ENCODE measurements at regions not wholly inside any gene's neighbourhood (a gene's known extent, or its start where the extent isn't known, plus 50 kb on each side); places are given as distances from the start of the nearest gene placed in this dataset.
A peak's percentile ranks its signal among the peaks of the same experiment; 100 is the strongest.

DNA sequence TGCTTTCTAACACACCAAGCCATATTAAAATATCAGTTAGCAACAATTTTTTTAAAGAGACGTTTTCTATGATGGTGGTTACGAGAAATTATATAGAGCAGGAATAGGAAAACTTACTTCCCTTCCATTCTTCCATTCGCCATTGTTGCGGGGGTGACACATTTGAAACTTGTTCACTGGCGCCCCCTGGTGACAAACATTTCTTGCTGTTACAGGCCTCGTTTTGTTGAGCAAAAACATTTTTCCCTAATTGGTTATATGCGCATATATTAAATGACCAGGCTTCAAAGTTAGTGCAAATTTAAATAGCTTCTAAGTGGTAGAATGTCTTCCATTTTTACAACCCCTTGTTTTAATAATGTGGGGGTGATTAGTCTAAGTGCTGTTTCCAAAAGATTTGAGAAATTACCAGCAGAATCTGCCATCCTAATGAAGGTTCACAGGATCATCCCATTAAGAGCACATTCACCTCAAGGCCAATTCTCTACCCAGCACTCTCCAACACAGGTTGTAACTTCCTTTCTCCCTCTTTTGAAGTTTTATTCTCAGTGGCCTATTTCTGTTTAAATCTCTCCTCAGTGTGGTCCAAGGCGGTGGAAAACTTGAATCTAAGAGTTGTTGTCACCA is 1124.7 kb downstream of the FLRT2 start:
- DNase-seq, result peak; percentile 61

DNA sequence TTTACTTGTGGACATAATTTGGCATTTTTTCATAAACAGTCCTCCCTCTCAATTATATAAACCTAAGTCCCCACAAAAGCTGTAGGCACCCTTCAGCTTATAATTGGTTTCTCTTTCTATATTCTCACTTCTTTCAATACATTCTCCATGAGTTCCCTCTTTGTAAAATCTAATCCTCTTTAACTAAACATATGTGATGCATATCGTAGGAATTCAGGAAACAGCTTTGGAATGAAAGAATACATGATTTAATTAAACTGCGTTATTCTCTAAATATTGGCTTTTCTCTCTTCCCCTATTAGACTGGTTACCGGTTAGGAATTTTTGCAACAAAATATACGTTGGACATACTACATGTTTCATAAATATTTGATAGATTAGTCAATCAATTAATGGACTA is 1122.6 kb downstream of the FLRT2 start:
- no peak for DNase-seq

DNA sequence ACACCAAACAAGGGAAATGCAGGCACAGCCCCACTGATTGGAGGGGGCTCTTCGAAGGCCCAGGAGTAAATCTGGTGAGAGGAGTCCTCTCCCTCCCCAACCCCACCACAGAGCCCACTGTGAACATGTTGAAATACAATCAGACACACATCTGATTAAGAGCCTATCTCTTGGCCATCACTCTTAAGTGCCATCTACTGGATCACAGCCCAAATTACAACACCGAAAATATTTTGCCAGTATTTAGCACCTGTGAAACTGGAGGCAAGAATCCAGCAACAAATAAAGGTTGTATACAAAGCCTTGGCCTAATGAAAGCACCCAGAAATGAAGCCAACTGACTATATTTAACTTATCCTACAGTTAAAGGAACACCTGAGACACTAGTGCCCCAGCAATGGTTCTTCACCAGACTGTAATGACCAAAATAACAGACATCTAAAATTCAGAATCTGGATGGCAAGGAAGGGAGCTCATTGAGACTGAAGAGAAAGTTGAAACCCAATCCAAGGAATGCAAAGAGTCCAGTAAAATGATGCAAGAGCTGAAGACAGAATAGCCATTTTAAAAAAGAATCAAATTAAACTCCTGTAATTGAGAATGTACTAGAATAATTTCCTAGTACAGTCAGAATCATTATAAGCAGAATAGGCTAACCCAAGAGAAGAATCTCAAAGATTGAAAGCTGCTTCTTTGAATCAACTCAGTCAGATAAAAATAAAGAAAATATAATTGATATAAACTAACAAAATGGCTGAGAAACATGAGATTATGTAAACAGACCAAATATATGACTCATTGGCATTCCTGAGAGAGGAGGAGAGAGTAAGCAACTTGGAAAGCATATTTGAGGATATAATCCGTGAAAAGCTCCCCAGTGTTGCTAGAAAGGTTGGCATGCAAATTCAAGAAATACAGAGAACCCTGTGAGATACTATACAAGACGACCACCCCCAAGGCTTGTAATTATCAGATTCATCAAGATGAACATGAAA is 1117.0 kb downstream of the FLRT2 start:
- no peak for DNase-seq

DNA sequence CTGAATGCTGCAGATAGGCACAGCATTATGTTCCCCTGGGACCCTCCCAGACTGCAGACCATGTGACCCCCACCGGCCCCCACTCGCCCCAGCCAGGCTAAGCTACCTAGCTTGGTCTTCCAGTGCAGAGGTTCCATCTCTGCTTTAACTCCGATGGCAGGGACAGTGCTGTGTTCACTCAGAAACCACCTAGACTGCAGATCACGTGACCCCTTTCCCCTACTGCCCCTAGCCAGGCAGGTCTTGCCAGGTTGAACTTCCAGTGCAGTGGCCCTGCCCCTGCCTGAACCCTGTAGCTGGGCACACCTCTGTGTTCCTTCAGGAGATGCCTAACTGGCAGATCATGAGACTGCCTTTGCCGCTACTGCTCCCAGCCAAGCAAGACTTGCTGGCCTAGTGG is 1116.2 kb downstream of the FLRT2 start:
- DNase-seq, result no peak

DNA sequence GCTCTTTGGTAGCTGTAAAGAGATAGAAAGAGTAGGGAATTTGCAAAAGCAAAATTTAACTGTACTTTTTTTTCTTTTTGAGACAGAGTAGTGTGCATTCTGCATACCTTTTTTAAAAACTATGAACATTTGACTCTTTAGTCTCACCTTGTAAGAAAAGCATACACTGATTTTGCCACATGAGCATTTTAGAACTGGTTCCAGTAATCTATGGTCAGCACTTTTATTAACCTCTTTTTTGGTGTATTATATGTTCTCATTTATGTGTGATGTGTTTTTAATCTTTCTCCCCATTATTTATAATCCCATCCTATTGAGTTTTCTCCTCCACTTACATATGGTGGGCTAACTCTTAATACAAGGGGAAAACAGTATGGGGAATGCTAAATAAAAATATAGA is 1111.4 kb downstream of the FLRT2 start:
- no peak for DNase-seq

DNA sequence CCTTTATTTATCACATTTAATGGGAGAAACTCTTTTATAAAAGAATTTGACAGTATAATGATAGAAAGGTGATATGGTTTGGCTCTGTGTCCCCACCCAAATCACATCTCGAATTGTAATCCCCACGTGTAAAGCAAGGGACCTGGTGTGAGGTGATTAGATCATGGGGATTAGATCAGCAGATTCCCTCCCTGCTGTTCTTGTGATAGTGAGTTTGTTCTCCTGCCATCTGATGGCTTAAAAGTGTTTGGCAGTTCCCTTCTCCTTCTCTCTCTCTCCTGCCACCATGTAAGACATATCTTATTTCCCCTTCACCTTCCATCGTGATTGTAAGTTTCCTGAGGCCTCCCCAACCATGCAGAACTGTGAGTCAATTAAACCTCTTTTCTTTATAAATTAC is 1110.3 kb downstream of the FLRT2 start:
- no peak for DNase-seq

DNA sequence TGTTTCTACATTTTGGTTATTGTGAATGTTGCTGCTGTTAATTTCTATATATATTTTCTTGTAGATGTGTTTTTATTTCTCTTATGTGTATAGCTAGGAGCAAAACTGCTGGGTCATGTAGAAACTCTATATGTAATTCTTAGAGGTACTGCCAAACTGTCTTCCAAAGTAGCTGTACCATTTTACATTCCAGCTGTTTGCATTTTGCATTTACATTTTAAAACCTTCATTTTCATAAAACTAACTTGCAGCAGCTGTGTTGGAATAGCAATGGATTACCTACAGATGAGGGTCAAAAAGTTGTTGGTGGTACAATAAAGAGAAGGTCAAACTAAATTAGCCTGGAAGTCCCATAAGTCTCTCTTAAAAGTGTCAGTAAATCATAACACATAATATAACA is 1109.7 kb downstream of the FLRT2 start:
- no peak for DNase-seq

DNA sequence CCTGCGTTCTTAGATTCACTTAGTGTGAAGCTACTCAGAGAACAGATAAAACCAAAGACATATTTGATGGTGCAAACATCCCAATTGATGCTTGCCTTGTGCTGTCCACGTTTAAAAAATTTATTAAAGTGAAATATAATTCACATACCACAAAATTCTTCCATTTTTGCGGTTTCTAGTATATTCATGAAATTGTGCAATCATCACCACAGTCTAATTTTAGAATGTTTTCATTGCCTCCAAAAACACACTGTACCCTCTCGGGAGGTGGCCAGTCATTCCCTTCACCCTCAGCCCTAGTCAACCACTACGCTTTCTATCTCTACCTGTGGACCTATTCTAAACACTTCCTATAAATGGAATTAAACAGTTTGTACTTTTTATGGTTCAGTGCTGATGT is 1109.2 kb downstream of the FLRT2 start:
- DNase-seq, result no peak

DNA sequence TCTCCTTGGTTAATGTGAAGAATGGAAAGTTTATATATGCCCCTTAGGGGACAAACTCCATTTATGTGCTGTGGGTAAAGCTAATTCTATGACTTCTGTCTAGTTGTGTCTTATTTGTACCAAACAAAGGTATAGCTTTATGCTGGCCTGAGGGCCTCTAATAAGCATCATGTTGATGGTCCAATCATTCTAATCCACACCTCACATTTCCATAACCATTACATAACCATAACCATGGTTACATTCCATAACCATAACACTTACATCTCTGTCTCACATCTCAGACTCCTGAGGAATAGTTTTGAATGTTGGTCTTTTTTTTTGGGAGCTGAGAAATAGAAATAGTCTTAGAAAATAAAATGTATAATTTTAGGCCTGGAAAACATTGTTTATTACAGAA is 1097.1 kb downstream of the FLRT2 start:
- no peak for DNase-seq

DNA sequence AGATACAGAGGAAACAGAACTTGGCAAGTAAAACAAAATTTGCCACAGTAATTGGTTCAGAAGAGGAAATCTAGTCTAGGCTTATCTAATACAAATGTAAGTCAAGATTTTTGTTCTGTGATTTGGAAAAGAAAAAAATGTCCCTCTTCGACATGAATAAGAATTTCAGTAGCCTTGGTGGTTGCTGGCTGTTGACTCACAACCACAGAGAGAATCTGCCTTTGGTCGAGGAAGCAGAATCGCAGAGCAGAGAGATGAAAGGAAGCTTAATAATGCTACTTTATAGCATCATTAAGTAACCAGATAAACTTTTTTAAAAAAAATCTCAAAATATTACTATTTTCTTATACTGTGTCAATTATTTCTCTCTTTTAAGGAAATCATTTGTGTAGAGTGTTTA is 1096.6 kb downstream of the FLRT2 start:
- no peak for DNase-seq

DNA sequence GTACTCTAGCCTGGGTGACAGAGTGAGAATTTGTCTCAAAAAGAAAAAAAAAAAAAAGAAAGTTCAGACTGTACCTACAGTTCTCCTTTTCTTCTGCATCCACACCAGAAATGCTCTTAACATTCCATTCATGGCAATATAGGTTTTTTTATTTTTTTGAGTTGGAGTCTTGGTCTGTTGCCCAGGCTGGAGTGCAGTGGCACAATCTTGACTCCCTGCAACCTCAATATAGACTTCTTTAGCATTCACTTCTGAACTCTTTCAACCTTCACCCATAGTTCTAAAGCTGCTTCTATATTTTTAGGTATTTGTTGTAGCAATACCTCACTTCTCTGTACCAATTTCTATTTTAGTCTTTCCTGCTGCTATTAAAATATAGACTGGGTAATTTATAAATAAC is 1095.7 kb downstream of the FLRT2 start:
- no peak for DNase-seq

DNA sequence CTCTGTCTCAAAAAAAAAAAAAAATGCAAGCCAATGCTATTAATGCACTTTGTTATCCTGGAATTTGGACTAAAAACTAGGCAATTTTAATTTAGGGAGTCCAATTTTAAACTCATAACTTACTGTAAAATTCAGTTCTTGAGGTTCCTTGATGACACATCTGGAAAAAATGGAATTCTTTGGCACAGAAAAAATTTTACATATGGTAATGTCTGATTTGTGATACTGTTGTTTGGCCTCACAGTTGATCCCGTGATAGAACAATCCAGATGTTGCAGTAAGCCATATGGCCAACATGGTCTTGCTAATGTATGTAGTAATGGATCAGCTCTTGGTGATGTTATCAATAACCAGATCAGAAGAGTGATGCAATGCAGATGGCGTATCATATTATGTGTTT is 1089.8 kb downstream of the FLRT2 start:
- DNase-seq, result peak; percentile 5

DNA sequence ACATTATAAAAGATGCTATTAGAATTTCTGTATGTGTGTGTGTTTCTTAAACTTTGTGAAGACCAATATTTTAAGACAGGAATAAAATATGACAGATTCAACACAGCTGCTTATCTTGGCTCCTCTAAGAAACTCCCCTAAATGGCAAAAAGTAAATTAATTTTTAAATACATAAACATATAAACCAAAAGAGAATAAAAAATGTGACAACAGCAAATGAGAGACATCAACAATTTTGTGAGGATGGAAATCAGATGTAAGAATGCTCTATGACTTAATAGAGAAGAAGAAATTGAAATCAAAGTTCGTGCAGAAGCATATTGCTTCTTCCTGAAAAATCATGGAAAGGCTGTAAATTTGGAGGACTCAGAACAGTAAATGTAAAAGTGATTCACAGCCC is 1083.8 kb downstream of the FLRT2 start:
- DNase-seq, result no peak

DNA sequence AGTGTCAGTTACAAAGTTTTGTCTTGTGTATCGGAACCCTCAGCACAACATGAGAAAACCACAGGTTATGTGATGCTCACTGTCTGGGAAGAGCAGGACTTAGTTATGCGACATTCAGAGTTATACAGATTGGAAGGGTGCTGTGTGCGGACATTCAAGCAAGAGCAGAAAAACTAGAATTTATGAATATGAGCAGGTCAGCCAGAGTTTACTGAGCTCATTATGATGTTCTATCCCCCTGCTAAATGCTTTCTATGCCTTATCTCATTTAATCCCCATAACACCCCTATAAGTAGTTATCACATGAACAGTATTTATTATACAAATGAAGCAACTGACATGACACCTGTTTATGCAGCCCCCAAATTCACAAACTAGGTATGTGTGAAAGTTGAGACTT is 1083.2 kb downstream of the FLRT2 start:
- DNase-seq, result no peak

DNA sequence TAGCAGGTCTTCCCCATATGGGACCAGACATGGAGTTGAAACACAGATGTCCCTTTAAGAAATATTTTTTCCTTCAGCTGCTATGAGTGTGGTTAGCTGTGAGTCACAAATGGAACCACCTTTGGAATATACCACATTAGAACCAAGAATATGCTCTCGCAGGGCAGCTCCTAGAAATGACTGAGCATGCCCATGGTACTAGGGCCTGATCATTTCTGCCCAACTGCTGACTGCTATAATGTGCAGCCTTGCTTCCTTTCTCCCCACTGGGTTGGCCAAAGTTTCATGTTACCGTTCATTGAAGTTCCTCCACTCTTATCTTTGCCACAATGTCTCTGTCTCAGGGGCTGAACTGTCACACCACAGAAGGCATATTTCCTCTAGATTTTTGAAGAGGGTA is 1074.6 kb downstream of the FLRT2 start:
- no peak for DNase-seq

DNA sequence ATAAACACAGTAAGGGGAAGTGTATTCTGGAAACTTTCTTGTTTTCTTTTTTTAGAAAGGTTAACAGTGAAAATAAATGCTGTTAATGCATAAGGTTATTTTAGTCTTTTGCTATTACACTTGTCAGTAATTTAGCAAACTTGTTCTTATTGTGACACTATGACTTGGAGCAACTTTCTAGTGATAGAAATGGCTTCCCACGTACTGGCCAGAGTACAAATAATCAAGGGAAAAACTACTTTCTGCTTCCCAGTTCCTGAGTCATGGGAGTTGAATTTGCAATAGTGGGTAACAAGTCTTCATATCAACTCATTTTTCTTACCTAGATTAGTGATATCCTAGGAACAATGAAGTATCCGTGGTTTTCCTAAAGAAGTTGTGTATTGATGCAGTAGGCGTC is 1072.3 kb downstream of the FLRT2 start:
- no peak for DNase-seq

DNA sequence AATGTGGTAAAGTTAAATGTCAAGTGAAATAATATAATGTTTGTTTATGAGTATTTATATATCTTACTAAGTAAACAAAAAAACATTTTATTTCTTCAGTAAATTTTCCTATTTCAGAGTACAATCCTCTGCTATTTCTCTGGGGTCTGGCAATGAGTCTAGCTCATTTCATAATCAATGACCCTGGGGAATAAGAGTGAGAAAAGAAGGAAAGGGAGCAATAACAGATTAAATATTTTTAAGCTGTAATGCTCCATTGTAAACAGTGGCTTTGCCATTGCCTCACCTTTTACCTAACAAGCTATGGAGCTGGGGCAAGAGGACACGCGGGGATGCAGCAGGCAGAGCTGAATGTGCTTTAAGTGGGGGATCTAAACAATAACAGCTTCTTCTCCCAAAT is 1071.9 kb downstream of the FLRT2 start:
- no peak for DNase-seq

DNA sequence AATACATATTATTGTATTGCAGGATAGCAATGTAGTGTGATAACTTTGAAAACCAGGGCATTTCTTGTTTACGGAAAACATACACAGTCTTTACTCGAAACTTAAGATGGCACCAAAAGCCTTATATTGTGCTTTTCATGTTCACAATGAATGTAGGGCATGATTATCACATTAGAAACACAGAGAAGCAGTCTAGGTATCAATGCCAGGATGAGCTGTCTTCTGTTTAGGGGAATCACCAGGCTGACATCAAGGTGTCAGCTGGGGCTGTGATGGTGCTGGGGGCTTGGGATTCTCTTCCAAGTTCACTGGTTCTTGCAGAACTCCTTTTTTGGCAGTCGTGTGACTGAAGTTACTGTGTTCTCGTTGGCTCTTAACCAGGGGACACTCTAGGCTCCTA is 1067.3 kb downstream of the FLRT2 start:
- no peak for DNase-seq

DNA sequence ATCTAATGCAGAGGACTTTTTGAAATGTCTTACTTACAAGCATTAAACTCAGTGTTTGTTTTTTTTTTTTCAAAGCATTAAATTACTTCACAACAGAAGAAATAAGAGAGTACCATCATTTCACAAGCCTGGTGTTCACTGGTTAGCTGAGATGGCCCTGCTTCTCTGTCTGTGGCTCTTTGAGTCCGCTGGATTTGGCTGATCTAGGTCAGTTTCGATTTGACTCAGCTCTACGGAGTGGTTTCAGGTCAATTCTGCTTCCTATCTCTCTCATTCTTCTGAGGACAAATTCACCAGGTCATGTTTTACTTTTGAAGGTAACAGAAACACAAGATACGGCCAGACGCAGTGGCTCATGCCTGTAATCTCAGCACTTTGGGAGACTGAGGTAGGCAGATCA is 1066.1 kb downstream of the FLRT2 start:
- no peak for DNase-seq

DNA sequence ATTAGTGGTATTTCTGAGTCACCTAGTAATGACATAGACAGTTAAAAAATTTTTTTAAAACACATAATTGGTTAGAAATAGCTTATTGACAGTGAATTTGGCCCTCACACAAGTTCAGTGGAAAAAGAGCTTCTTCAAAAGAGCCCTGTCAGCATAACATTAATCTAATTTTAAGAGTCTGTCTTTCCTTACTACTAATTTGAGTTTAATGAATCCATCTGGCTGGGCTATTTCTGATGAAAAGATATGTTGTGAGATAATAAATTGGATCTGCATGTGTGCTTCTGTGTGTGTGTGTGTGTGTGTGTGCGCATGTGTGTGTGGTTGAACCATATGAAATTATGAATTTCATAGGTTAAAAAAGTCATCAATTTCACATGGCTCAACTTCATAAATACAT is 1045.2 kb downstream of the FLRT2 start:
- peak; percentile 2 for DNase-seq

DNA sequence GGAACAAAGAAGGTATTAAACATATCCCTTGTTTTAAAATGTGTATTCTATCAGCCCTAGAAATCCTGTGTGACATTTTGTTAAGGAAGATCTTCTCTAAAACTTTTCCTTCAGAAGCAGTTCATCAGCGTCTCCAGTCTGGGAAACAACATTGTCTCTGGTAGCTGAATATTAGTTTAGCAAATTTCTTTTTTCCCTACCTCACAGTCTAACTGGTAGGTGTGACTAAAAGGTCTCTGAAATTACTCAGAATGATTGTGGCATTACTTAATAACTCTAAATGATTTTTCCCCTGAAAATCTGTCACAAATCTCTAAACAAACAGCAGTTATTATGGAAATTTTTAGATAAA is 1044.8 kb downstream of the FLRT2 start:
- peak; percentile 1 for DNase-seq

DNA sequence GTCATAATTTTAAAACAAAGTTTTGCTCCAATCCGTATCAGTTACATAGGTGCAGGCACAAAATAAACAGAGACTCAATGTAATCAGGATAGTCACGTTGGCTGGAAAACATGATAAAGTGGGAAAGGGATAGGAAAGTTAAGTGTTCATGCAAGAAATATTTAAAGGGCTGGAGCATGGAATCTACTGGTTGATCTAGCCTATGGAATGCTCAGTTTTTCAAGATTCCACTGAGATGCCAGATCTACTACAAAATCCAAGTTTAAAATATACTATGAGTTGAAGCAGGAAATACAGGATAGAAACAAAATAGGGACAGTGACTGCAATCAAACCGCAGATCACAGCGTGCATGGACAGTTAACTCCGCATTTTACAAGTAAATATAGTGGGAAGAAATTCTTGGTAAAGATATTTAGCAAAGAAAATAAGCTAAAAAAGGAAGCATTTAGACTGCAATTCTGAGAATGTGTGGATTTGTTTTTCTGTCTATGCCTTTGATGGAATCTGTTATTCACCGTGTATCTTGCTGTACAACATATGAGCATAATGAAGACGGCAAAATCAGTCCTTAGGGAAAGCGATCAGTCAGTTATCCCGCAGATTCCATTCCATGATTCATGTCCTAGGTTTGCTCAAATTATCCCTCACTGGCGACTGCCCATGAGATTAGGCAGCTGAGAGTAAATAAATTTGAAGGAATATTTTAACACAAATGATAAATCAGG is 1044.3 kb downstream of the FLRT2 start:
- DNase-seq, result no peak

DNA sequence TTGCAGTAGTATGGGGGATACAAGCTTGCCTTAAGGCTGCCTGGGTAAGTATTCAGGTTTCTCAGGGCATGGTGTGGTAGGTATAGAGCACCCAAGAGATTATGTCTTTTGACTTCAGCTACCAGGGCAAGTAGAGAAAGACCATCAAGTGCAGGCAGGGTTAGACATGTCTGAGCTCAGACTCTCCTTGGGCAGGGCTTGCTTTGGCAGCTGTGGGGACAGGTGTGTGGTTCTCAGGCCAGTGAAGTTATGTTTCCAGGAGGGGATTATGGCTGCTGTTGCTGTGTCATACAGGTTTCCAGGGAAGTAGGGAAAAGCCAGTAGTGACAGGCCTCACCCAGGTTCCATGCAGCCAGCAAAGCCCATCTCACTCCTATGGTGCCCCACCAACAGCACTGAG is 1040.4 kb downstream of the FLRT2 start:
- no peak for DNase-seq

DNA sequence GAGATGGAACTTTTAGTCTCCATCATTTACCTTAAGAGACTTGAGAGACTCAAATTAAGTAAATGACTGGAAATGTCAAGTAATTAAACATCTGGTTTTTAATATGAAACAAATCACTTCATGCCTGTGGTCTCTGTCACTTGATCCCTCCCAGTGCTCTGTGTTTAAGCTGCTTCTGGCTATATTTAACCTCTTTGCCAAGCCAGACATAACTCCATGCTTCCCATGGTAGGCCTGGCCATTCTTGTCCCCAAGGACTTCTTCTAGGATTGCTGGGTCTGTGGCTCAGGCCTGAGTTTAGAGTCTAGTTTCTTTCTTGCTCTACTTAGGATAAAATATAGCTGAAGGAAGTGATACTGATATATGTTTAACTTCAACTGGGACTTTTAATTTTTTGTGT is 1013.6 kb downstream of the FLRT2 start:
- no peak for DNase-seq

All from eye (tissue), 1 donor.